Keratinocyte (primary cell): ENCODE measurements at regions not wholly inside any gene's neighbourhood (a gene's known extent, or its start where the extent isn't known, plus 50 kb on each side); places are given as distances from the start of the nearest gene placed in this dataset.

ENCODE experiments used
- DNase-seq: peaks from one replicate; pipeline ENCODE4 v3.0.0-alpha.2; 2011; ENCODE audit warnings: low read depth, missing footprints, low spot score
- FAIRE-seq: peaks from 2 replicates; lab custom pipeline; 2011; peaks lifted over from hg19 to GRCh38; lab: Jason Lieb, UNC
- H2AFZ ChIP-seq: 2 replicates; pipeline ENCODE4 v1.6.0; 2012; ENCODE audit warnings: low read length, control low read depth, inconsistent platforms; ENCODE audit not compliant: control insufficient read depth
- H3K27ac ChIP-seq: 2 replicates; pipeline ENCODE4 v1.5.1; 2011; ENCODE audit warnings: low read length; ENCODE audit not compliant: control insufficient read depth, insufficient read depth
- H3K27me3 ChIP-seq: 3 replicates; pipeline ENCODE4 v1.6.0; 2011; ENCODE audit warnings: low read length; ENCODE audit not compliant: control insufficient read depth, insufficient read depth; ENCODE audit errors: extremely low read depth
- H3K36me3 ChIP-seq, 2 experiments: 2 replicates in 1 of 2; 3 replicates in 1 of 2; pipeline ENCODE4 v1.5.1; 2011; ENCODE audit warnings: low read length in 2 of 2, mild to moderate bottlenecking in 1 of 2; ENCODE audit not compliant: control insufficient read depth in 2 of 2, insufficient read depth in 2 of 2; ENCODE audit errors: extremely low read depth in 1 of 2
- H3K4me1 ChIP-seq: 3 replicates; pipeline ENCODE4 v1.5.1; 2011; ENCODE audit warnings: low read length; ENCODE audit not compliant: control insufficient read depth, insufficient read depth; ENCODE audit errors: extremely low read depth
- H3K4me2 ChIP-seq: 3 replicates; pipeline ENCODE4 v1.6.0; 2011; ENCODE audit warnings: low read depth, low read length; ENCODE audit not compliant: control insufficient read depth, insufficient read depth; ENCODE audit errors: extremely low read depth
- H3K4me3 ChIP-seq, 3 experiments: fragments of 200-600 bp in 1 of 3; sonication (generic) in 1 of 3; 2 replicates in 2 of 3; 3 replicates in 1 of 3; pipeline ENCODE4 v1.5.1; 2011 to 2016; ENCODE audit warnings: low read length in 3 of 3, mild to moderate bottlenecking in 3 of 3, control low read depth in 2 of 3, inconsistent platforms in 1 of 3, low read depth in 1 of 3, mixed read lengths in 1 of 3, mixed run types in 1 of 3, moderate library complexity in 1 of 3; ENCODE audit not compliant: control insufficient read depth in 2 of 3, insufficient read depth in 2 of 3; ENCODE audit errors: extremely low read depth in 1 of 3
- H3K79me2 ChIP-seq: 2 replicates; pipeline ENCODE4 v1.6.0; 2012; ENCODE audit warnings: low read length; ENCODE audit not compliant: control insufficient read depth, insufficient read depth
- H3K9ac ChIP-seq: 3 replicates; pipeline ENCODE4 v1.6.0; 2011; ENCODE audit warnings: low read length; ENCODE audit not compliant: control insufficient read depth, insufficient read depth; ENCODE audit errors: extremely low read depth
- H3K9me1 ChIP-seq: 3 replicates; pipeline ENCODE4 v1.6.0; 2011; ENCODE audit warnings: low read length; ENCODE audit not compliant: control insufficient read depth, insufficient read depth; ENCODE audit errors: extremely low read depth
- H3K9me3 ChIP-seq: 2 replicates; pipeline ENCODE4 v1.5.1; 2012; ENCODE audit warnings: low read depth, low read length; ENCODE audit not compliant: control insufficient read depth
- H4K20me1 ChIP-seq: 3 replicates; pipeline ENCODE4 v1.6.0; 2011; ENCODE audit warnings: low read length; ENCODE audit not compliant: control insufficient read depth, insufficient read depth; ENCODE audit errors: extremely low read depth
- EZH2 ChIP-seq: IDR thresholded peaks from one replicate; pipeline ENCODE4 v1.6.1; 2012; ENCODE audit warnings: inconsistent platforms, mild to moderate bottlenecking, low read length, moderate library complexity
- dilution Hi-C: fragments of 300-500 bp; cut with MboI; formaldehyde crosslinking; loops from one replicate; pipeline ENCODE4 v1.7.0; 2020; ENCODE audit warnings: low sequenced_read_pairs; ENCODE audit not compliant: extremely low pct_ligation_motif_present
- TF ChIP-seq, protein P1 (sequence below), 3 experiments: IDR thresholded peaks in 1 of 3; conservative IDR thresholded peaks in 1 of 3; optimal IDR thresholded peaks in 1 of 3; 2 replicates in 2 of 3; 3 replicates in 1 of 3; pipeline versions ENCODE3 to v1.5.1; 2011; ENCODE audit warnings: low read length in 3 of 3, mild to moderate bottlenecking in 3 of 3, moderate library complexity in 2 of 3, control low read depth in 1 of 3, inconsistent platforms in 1 of 3; ENCODE audit not compliant: insufficient read depth in 2 of 3; ENCODE audit errors: extremely low read depth in 1 of 3

DNA sequence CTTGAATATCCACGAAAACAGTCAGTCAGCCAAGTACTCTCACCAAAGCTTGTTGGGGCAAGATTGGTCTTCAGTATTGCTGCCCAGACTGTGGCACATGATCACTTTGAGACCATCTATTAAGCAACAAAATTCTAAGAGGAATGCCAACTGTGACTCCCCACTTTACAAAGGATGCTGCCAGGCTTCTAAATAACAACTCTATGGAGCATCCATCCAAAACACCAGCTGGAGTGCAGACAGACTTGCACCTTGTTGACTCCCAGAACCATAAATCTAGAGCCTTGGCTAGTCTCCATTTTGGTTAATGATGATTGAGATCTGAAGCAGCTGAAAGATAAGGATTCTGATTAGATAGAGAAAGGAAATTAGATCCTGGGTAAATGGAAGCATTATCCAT is 132.8 kb downstream of the DIO2 start:
- FAIRE-seq = no peak

DNA sequence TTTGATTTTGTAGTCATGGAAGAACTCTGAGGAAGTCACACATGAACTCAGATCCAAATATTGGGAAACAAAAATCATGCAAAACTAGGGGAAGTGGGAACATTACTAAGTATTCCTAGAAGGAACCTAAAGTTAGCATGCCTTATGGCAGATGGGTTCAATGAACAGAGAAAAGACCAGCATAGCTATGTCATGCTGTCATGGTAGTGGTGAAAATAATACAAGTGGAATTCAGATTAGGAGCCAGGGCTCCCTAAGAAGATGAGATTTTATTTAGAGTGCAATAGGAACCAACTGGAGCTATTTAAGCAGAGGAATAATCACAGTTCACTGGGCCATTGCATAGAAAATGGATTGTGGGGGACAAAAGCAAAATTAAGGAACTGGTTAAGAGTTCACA is 134.0 kb downstream of the DIO2 start:
- no peak for TF ChIP-seq EZH2
- TF ChIP-seq, protein P1, sequence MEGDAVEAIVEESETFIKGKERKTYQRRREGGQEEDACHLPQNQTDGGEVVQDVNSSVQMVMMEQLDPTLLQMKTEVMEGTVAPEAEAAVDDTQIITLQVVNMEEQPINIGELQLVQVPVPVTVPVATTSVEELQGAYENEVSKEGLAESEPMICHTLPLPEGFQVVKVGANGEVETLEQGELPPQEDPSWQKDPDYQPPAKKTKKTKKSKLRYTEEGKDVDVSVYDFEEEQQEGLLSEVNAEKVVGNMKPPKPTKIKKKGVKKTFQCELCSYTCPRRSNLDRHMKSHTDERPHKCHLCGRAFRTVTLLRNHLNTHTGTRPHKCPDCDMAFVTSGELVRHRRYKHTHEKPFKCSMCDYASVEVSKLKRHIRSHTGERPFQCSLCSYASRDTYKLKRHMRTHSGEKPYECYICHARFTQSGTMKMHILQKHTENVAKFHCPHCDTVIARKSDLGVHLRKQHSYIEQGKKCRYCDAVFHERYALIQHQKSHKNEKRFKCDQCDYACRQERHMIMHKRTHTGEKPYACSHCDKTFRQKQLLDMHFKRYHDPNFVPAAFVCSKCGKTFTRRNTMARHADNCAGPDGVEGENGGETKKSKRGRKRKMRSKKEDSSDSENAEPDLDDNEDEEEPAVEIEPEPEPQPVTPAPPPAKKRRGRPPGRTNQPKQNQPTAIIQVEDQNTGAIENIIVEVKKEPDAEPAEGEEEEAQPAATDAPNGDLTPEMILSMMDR (optimal IDR thresholded peaks at IDR 0.05 in 1 of 3, IDR thresholded peaks at IDR 0.05 in 1 of 3, conservative IDR thresholded peaks at IDR 0.05 in 1 of 3; ENCODE audit: extremely low read depth in 1 of 3, insufficient read depth in 2 of 3, low read length in 3 of 3) = no peak
- DNase-seq (no peak), FAIRE-seq (no peak)
- Histone ChIP-seq H3K79me2 (no peaks in the 10 kb centered on the region), H3K9me3 (no peaks in the 10 kb centered on the region), H3K4me2 (no peak overlapping the region), H3K36me3 (no peaks in the 10 kb centered on the region), H3K9me1 (no peaks in the 10 kb centered on the region), H3K9ac (no peak overlapping the region), H3K4me3 (no peak overlapping the region), H2AFZ (no peak overlapping the region), H3K27me3 (no peaks in the 10 kb centered on the region), H3K4me1 (no peaks in the 10 kb centered on the region), H4K20me1 (no peaks in the 10 kb centered on the region), H3K27ac (no peak overlapping the region)
- dilution Hi-C loops = no loop called here

More for the DNA sequence above, 132.8 kb downstream of the DIO2 start:
- Histone ChIP-seq H3K9ac (no peak overlapping the region), H3K4me2 (no peak overlapping the region), H3K9me1 (no peaks in the 10 kb centered on the region), H2AFZ (peak overlapping the region; percentile 42), H3K9me3 (no peaks in the 10 kb centered on the region), H3K27ac (no peak overlapping the region), H3K36me3 (no peaks in the 10 kb centered on the region), H3K4me3 (no peak overlapping the region), H3K27me3 (no peaks in the 10 kb centered on the region), H3K4me1 (no peaks in the 10 kb centered on the region), H3K79me2 (no peaks in the 10 kb centered on the region), H4K20me1 (no peaks in the 10 kb centered on the region)
- DNase-seq = no peak
- dilution Hi-C loops = no loop called here
- no peak for TF ChIP-seq EZH2
- TF ChIP-seq, protein P1 (optimal IDR thresholded peaks at IDR 0.05 in 1 of 3, IDR thresholded peaks at IDR 0.05 in 1 of 3, conservative IDR thresholded peaks at IDR 0.05 in 1 of 3; ENCODE audit: extremely low read depth in 1 of 3, insufficient read depth in 2 of 3, low read length in 3 of 3) = no peak
